ENCODE measurements at regions not wholly inside any gene's neighbourhood (a gene's known extent, or its start where the extent isn't known, plus 50 kb on each side); places are given as distances from the start of the nearest gene placed in this dataset.
A peak's percentile ranks its signal among the peaks of the same experiment; 100 is the strongest.

GRCh38 chr19:28915737-28916460, 297.1 kb downstream of the UQCRFS1 start:
- no peak for DNase-seq (ENCODE audit: extremely low read depth in 1 of 11, low read depth in 9 of 11, low spot score in 4 of 11)

GRCh38 chr19:28915202-28915601, 297.7 kb downstream of the UQCRFS1 start:
- no peak for DNase-seq (ENCODE audit: extremely low read depth in 1 of 11, low read depth in 9 of 11, low spot score in 4 of 11)

GRCh38 chr19:28914173-28914572, 298.8 kb downstream of the UQCRFS1 start:
- no peak for DNase-seq (ENCODE audit: extremely low read depth in 1 of 11, low read depth in 9 of 11, low spot score in 4 of 11)

- no peak for DNase-seq (ENCODE audit: extremely low read depth in 1 of 11, low read depth in 9 of 11, low spot score in 4 of 11)
Observed at GRCh38 chr19:28913626-28914025, 299.3 kb downstream of the UQCRFS1 start.

DNA sequence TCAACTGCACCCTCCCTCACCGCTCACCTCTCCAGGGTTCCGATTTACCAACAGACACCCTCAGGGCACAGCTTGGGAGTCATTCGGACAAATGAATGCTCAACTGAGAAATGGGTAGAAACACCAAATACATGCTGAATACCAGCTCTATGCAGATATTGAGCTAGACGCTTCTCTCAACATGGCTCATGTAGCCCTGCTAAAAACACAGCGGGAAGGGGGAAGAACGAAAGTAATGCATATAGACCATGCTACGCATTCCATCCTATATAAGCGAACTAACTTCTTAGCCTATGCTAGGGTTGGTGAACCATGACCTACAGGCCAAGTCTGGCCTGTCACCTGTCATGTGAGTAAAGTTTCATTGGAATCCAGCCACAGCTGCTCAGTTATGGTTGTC, 304.0 kb downstream of the UQCRFS1 start:
- DNase-seq (ENCODE audit: extremely low read depth in 1 of 11, low read depth in 9 of 11, low spot score in 4 of 11): no peak

DNA sequence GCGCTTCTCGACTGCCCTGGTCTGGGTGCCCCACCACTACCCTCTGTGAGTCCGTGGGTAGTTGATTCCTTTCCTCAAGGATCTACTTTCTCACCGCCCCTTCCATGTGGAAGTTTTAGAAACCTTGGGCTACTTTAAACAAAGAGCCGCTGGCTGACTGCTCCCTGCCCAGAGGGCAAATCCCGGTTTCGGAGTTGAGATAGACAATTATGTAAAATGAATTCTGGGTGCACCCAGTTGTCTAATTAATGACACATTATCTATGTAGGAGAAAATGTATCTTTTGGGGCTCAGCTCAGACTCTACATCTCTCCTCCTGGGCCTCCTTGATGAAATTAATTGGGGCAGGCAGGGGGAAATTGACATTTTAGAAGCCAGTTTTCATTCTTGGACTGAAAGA, 305.4 kb downstream of the UQCRFS1 start:
- DNase-seq (ENCODE audit: extremely low read depth in 1 of 11, low read depth in 9 of 11, low spot score in 4 of 11): no peak

DNA sequence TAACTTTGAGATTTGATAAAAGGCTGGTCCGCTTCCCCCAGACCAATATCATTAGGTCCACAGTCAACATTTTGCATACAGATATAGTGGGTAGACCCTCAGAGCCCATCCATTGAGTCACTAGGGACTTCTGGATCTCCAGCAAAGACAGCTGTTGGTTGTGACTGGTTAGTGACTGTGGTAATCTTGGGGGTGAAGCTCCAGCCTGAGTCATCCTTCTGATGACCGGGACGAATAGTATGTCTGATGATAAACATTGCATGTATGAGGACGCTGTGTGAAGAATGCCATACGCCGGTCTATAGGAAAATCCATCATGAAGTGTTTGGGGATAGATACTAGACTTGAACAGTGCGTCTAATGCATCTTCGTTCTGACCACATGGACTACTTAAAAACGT, 307.0 kb downstream of the UQCRFS1 start:
- no peak for DNase-seq (ENCODE audit: extremely low read depth in 1 of 11, low read depth in 9 of 11, low spot score in 4 of 11)

GRCh38 chr19:28899703-28900102, 313.2 kb downstream of the UQCRFS1 start:
- no peak for DNase-seq (ENCODE audit: extremely low read depth in 1 of 11, low read depth in 9 of 11, low spot score in 4 of 11)

DNA sequence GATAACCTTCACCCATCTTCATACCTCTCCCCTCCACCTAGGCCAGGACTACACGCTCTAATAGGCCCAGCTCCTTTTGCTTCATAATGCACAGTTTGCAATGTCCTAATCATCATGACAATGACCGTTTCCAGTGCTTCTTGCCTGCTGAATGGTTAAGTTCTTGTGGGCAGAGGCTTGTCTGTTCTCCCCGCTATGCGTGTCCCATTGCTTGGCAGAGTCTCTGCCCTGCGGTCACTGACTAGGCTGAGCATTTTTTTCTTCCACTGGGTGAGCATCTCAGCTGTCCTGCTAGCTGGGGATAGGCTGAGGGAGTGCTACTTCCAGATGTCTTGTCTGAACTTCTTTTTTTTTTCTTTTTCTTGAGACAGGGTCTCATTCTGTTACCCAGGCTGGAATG, 314.7 kb downstream of the UQCRFS1 start:
- no peak for DNase-seq (ENCODE audit: extremely low read depth in 1 of 11, low read depth in 9 of 11, low spot score in 4 of 11)

GRCh38 chr19:28889941-28890670, 322.8 kb downstream of the UQCRFS1 start:
- DNase-seq (ENCODE audit: extremely low read depth in 1 of 11, low read depth in 9 of 11, low spot score in 4 of 11): no peak

- DNase-seq (ENCODE audit: extremely low read depth in 1 of 11, low read depth in 9 of 11, low spot score in 4 of 11): peak in 2 of 11 donors; percentile 18 to 33
Observed at GRCh38 chr19:28887920-28888618, 324.9 kb downstream of the UQCRFS1 start.

- no peak for DNase-seq (ENCODE audit: extremely low read depth in 1 of 11, low read depth in 9 of 11, low spot score in 4 of 11)
Observed at GRCh38 chr19:28886708-28887107, 326.2 kb downstream of the UQCRFS1 start.

DNA sequence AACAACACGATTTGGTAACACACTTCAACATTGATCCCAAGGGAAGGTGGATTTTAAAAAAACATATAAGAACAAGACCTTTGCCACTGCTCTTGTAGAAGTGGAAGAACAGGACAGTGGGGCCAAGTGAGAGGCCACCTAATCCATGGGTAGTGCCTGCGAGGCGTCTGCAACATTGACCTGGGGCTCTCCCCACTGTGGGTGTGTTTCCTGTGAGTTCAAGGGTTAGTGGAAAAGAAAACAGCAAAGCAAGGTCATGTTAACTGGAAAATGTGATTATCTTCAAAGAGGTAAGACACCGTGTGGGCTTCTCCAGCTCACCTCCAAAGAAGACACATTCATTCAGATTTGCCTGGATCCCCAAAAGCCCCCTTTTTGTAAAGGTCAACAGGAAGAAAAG, 327.0 kb downstream of the UQCRFS1 start:
- no peak for DNase-seq (ENCODE audit: extremely low read depth in 1 of 11, low read depth in 9 of 11, low spot score in 4 of 11)

DNA sequence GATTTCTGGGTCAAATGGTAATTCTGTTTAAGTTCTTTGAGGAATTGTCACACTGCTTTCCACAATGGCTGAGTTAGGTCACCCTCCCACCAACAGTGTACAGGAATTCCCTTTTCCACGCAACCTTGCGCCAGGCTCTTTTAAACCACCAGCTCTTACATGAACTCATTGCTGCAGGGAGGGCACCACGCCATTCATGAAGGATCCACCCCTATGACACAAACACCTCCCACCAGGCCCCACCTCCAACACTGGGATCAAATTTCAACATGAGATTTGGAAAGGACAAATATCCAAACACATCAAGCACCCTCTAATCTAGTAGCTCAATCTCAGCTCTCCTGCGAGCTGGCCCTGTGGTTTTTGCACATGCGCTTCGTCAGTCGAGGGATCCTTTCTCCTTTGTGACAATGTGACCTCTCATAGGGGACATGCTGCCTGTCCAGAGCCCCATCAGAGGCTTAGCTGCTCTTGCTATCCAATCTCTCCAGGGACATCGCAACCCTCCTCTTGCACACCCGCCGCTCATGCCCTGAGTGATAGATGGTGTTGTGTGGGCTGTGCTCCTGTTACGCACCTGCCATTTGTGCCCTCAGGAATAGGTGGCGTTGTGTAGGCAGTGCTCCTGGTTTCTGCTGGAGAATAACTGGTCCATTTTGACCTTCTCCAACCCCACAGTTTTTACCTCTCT, 328.0 kb downstream of the UQCRFS1 start:
- no peak for DNase-seq (ENCODE audit: extremely low read depth in 1 of 11, low read depth in 9 of 11, low spot score in 4 of 11)

DNA sequence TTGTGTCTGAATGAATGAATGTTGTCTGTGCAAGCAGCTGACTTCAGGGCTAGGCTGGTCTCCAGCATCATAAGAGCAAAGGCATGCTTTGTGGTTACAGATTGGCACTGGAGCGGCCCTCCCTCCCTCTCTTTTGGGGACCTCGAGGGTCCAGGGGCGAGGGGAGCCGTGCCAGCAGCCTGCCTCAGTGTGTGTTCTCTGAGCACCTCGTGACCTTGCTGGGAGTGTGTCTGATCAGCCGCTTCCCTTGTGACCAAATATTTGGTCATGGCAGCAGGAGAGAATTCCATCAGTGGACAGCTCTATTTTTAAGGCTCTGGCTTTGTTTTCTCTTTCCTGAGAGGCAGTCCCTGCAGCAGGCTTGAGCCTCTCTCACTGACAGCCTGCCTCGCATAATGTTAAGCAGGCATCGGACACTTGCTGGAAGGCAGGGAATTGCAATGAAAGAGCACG, 329.7 kb downstream of the UQCRFS1 start:
- no peak for DNase-seq (ENCODE audit: extremely low read depth in 1 of 11, low read depth in 9 of 11, low spot score in 4 of 11)

DNA sequence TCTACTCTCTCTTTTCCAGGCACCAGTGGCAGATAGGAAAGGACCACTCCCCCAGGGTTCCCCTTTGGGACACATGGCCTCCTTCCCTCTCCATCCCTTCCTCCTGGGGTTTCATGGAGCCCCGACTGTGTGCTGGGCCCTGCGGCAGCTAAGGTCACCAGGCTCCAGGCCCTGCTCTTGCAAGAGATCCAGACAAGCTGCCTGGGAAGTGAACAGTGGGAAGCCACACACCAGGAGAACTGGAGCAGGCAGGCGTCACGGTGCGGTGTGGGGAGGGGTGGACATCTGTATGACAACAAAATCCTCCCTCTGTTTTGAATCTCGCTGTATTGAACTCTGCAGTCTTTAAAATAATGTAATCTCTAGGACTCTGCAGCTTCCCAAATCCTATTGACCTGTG, 330.1 kb downstream of the UQCRFS1 start:
- no peak for DNase-seq (ENCODE audit: extremely low read depth in 1 of 11, low read depth in 9 of 11, low spot score in 4 of 11)

DNA sequence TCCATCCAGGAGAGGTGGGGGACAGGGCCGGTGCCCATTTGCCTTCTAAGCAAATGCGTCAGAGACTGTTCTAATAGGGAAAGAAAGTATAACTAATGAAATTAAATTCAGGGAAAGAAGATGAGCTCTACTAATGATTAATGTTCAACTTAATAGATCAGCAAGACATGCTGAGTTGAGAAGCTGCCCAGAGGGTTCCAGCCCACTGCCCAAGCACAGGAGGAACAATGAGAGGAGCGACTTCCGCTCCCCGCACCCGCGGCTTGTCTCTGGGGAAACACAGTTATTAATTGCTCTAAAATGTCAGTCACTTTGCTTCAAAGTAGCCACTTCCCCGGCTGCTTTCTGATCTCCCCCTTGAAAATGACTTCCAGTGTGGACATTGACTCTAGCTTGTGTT, 331.3 kb downstream of the UQCRFS1 start:
- DNase-seq (ENCODE audit: extremely low read depth in 1 of 11, low read depth in 9 of 11, low spot score in 4 of 11): peak in 4 of 11 donors; percentile 8 to 35 (median 14)

DNA sequence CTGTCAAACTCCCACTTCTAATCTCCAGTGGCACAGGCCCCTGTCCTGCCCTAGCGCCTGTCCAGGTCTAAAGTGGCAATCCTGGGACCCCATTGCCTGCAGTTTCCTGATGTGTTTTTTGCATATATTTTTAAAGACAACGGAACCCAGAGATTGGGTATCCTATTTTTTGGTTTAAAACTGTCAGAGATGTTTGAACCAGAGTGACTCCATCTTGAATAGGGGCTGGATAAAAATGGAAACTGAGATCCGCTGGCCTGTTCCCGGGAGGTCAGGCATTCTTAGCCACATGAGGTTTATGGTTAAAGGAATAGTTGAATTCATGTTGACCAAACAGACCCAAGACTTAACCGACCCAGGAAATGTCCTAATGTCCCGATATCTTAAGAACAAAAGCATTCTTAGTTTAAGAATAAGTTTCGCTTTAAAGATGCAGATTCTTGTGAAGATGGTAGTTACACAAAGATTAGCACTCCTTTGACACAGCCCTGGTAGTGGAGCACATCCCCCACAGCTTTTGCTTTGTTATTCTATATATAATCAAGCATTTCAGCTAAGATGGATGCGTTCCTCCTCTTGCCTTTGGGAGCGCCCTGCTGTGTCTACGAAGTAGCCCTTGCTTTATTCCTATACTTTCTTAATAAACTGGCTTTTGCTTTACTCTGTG, 332.1 kb downstream of the UQCRFS1 start:
- DNase-seq (ENCODE audit: extremely low read depth in 1 of 11, low read depth in 9 of 11, low spot score in 4 of 11): no peak
